SU-DHL-6 (cell line): ENCODE measurements at regions not wholly inside any gene's neighbourhood (a gene's known extent, or its start where the extent isn't known, plus 50 kb on each side); places are given as distances from the start of the nearest gene placed in this dataset.

Experiments
- H2AFZ ChIP-seq: fragments of 200-600 bp; sonication (generic); 2 replicates; pipeline ENCODE4 v1.6.1; 2014; ENCODE audit warnings: low read depth, mild to moderate bottlenecking, moderate library complexity, mixed read lengths, antibody characterized with exemption, low read length; ENCODE audit not compliant: severe bottlenecking
- H3F3A ChIP-seq: fragments of 200-600 bp; shearing (Covaris generic); 2 replicates; pipeline ENCODE4 v1.6.0; 2016; ENCODE audit warnings: antibody characterized with exemption, mild to moderate bottlenecking; ENCODE audit not compliant: insufficient read depth
- H3K27ac ChIP-seq: fragments of 200-600 bp; sonication (generic); 2 replicates; pipeline ENCODE4 v1.5.1; 2016; ENCODE audit warnings: low read depth, mild to moderate bottlenecking, low read length, moderate library complexity, mixed read lengths
- H3K27me3 ChIP-seq: fragments of 200-600 bp; sonication (generic), shearing (Covaris generic); 2 replicates; pipeline ENCODE4 v1.6.0; 2014; ENCODE audit warnings: mild to moderate bottlenecking, low read length
- H3K36me3 ChIP-seq: fragments of 200-600 bp; sonication (generic); 2 replicates; pipeline ENCODE4 v1.6.1; 2014; ENCODE audit warnings: mild to moderate bottlenecking, low read length, mixed read lengths
- H3K4me2 ChIP-seq: fragments of 300-600, 200-600 bp; shearing (Covaris generic), sonication (generic); 2 replicates; pipeline ENCODE4 v1.6.0; 2014; ENCODE audit warnings: low read length, low read depth, mild to moderate bottlenecking; ENCODE audit not compliant: poor library complexity, severe bottlenecking
- H3K4me3 ChIP-seq: fragments of 200-600 bp; sonication (generic); 2 replicates; pipeline ENCODE4 v1.5.1; 2014; ENCODE audit warnings: antibody characterized with exemption, low read length, mild to moderate bottlenecking, mixed read lengths; ENCODE audit not compliant: insufficient read depth, poor library complexity, severe bottlenecking
- H3K79me2 ChIP-seq: fragments of 200-600 bp; sonication (generic); 2 replicates; pipeline ENCODE4 v1.6.1; 2014; ENCODE audit warnings: mild to moderate bottlenecking, low read length, moderate library complexity; ENCODE audit not compliant: insufficient read depth
- H3K9ac ChIP-seq: fragments of 200-600 bp; sonication (generic); 2 replicates; pipeline ENCODE4 v1.7.0; 2014; ENCODE audit warnings: mild to moderate bottlenecking, low read length
- H3K9me2 ChIP-seq: fragments of 200-600 bp; sonication (generic); replicated peaks from 2 replicates; pipeline ENCODE4 v1.6.1; 2014; ENCODE audit warnings: low read length; ENCODE audit not compliant: insufficient read depth
- H3K9me3 ChIP-seq: fragments of 200-600 bp; sonication (generic); 2 replicates; pipeline ENCODE4 v1.6.1; 2014; ENCODE audit warnings: low read length, mixed read lengths; ENCODE audit not compliant: insufficient read depth
- H4K20me1 ChIP-seq: fragments of 200-600 bp; sonication (generic); 2 replicates; pipeline ENCODE4 v1.6.1; 2014; ENCODE audit warnings: low read depth, mild to moderate bottlenecking, antibody characterized with exemption, low read length, moderate library complexity, mixed read lengths
- CTCF ChIP-seq: fragments of 200-600 bp; sonication (generic); IDR thresholded peaks from one replicate; pipeline ENCODE4 v1.5.1; 2017; ENCODE audit warnings: antibody characterized with exemption, mild to moderate bottlenecking, low read length, moderate library complexity; ENCODE audit not compliant: insufficient read depth, poor library complexity, severe bottlenecking
- EZH2phosphoT487 ChIP-seq: fragments of 200-600 bp; sonication (generic), shearing (Covaris generic); conservative IDR thresholded peaks from 2 replicates; pipeline ENCODE4 v1.6.1; 2018; ENCODE audit warnings: mild to moderate bottlenecking, antibody characterized with exemption, low read length, moderate library complexity, mixed read lengths

DNA sequence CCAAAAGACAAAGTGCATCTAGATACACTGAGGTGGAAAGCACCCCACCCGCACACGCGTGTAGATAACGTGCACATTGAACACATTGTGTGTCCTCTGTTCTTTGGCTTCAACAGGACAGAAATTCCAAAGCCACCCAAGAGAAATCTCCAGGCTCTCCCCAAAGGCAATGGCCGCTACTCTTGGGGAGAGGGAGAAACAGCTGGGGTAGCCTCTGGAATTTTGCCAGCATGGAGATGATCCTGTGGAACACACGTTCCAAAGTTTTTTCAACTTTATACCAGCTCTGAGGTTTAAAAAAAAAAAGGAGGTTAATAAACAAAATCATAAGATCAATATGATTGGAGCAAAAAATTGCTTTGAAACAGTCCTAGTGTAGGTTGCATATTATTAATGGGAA lies 63.0 kb upstream of the CD82 start:
- TF ChIP-seq EZH2phosphoT487 (no peak), CTCF (no peak)
- H3K9ac ChIP-seq: no peak overlapping the region
- H2AFZ ChIP-seq: no peak overlapping the region
- no peak overlapping the region for H3K4me3 ChIP-seq
- H3K4me2 ChIP-seq: no peak overlapping the region
- H3K79me2 ChIP-seq: no peaks in the 10 kb centered on the region
- no peaks in the 10 kb centered on the region for H3K36me3 ChIP-seq
- no peaks in the 10 kb centered on the region for H3K9me2 ChIP-seq
- no peaks in the 10 kb centered on the region for H4K20me1 ChIP-seq
- no peak overlapping the region for H3K27ac ChIP-seq
- H3K9me3 ChIP-seq: no peaks in the 10 kb centered on the region
- H3K27me3 ChIP-seq: no peaks in the 10 kb centered on the region
- H3F3A ChIP-seq: no peaks in the 10 kb centered on the region

DNA sequence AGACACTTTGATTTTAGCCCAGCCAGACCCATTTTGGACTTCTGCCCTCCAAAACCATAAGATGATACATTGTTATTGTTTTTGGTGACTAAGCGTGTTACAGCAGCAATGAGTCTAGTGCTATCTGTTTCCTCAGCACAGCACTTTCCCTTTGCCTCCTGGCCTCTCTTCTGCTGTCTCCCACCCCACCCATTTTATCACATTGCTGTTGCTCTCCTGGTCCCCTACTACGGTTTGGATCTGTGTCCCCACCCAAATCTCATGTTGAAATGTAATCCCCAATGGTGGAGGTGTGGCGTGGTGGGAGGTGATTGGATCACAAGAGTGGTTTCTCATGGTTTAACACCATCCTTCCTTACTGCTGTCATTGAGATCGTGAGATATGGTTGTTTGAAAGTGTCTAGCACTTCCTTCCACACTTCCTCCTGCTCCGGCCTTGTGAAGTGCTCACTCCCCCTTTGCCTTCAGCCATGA lies 59.8 kb upstream of the CD82 start:
- Histone ChIP-seq H3K4me3 (no peak overlapping the region), H3K27me3 (no peaks in the 10 kb centered on the region), H3K9ac (no peak overlapping the region), H3K36me3 (no peaks in the 10 kb centered on the region), H3K9me3 (no peaks in the 10 kb centered on the region), H3K9me2 (no peaks in the 10 kb centered on the region), H3K79me2 (no peaks in the 10 kb centered on the region), H4K20me1 (no peaks in the 10 kb centered on the region), H3F3A (no peaks in the 10 kb centered on the region), H2AFZ (no peak overlapping the region), H3K27ac (no peak overlapping the region), H3K4me2 (no peak overlapping the region)
- TF ChIP-seq CTCF: no peak
- TF ChIP-seq EZH2phosphoT487: no peak

DNA sequence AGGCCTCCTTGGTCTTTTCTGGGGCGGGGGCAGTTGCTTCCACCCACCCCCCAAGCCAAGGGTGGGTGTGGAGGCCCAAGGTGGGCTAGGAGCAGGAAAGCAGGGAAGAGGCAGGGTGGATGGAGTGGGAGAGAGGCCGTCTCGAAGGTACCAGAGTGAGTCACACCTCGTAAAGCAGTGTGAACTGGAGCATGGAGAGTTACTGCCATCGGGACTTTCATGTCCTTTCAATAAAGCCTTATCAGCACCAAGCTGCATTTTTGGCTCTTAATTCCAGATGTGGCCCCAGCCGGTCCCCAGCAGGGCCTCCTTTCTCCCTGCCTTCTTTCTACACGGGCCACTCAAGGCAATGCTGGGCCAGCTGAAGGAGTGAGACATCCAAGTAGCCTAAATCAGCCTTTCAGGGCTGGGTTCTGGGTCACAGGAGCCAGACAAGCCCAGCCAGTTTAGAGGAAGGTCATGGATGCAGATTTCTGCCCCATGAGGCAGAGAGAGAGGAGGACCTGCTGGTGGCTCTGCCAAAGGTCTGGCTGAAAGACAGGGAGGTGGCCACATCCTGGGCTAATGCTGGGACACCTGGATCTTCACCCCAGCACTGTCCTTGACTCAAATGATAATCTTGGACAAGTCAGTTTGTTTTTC lies 59.0 kb upstream of the CD82 start:
- no peaks in the 10 kb centered on the region for H3K79me2 ChIP-seq
- H3K4me3 ChIP-seq: no peak overlapping the region
- TF ChIP-seq CTCF: no peak
- no peak for TF ChIP-seq EZH2phosphoT487
- no peaks in the 10 kb centered on the region for H3F3A ChIP-seq
- no peak overlapping the region for H3K27ac ChIP-seq
- H3K9me2 ChIP-seq: no peaks in the 10 kb centered on the region
- no peak overlapping the region for H3K4me2 ChIP-seq
- H3K36me3 ChIP-seq: no peaks in the 10 kb centered on the region
- no peak overlapping the region for H3K9ac ChIP-seq
- H2AFZ ChIP-seq: no peak overlapping the region
- H3K9me3 ChIP-seq: no peaks in the 10 kb centered on the region
- no peaks in the 10 kb centered on the region for H4K20me1 ChIP-seq
- no peaks in the 10 kb centered on the region for H3K27me3 ChIP-seq
